Dendritic cell treated with granulocyte-macrophage colony-stimulating factor and Interleukin-4, amounts not matched to agents 40 ng/mL and 50 ng/mL, for 4 days (primary cell): ENCODE measurements at regions not wholly inside any gene's neighbourhood (a gene's known extent, or its start where the extent isn't known, plus 50 kb on each side); places are given as distances from the start of the nearest gene placed in this dataset.

Experiments
- H3K27ac Mint-ChIP-seq: one replicate; pipeline ENCODE4 v1.8.0; 2022; ENCODE audit warnings: mild to moderate bottlenecking, mixed read lengths
- H3K27me3 Mint-ChIP-seq: one replicate; pipeline ENCODE4 v1.8.0; 2022; ENCODE audit warnings: mild to moderate bottlenecking, mixed read lengths
- H3K36me3 Mint-ChIP-seq: one replicate; pipeline ENCODE4 v1.8.0; 2022; ENCODE audit warnings: low read depth, mixed read lengths
- H3K4me1 Mint-ChIP-seq: one replicate; pipeline ENCODE4 v1.8.0; 2022; ENCODE audit warnings: low read depth, mixed read lengths
- H3K4me3 Mint-ChIP-seq: one replicate; pipeline ENCODE4 v1.8.0; 2022; ENCODE audit warnings: mild to moderate bottlenecking, moderate library complexity, mixed read lengths
- H3K9me3 Mint-ChIP-seq: one replicate; pipeline ENCODE4 v1.8.0; 2022; ENCODE audit warnings: mixed read lengths
- intact Hi-C: fragments of 100-400 bp; cut with micrococcal nuclease; formaldehyde crosslinking; loops from one replicate; pipeline ENCODE4 v1.15.0; 2022

GRCh38 chr3:146796078-146796477 is 190.9 kb upstream of the PLSCR5 start:
- Mint-ChIP-seq H3K9me3 (peaks cover 9% of the 10 kb centered on the region), H3K27me3 (no peaks in the 10 kb centered on the region), H3K4me1 (no peaks in the 10 kb centered on the region), H3K36me3 (no peaks in the 10 kb centered on the region), H3K27ac (no peak overlapping the region), H3K4me3 (no peak overlapping the region)
- intact Hi-C loops, result no loop called here

GRCh38 chr3:146783446-146783845 is 178.3 kb upstream of the PLSCR5 start:
- Mint-ChIP-seq H3K9me3 (no peaks in the 10 kb centered on the region), H3K36me3 (no peaks in the 10 kb centered on the region), H3K27ac (no peak overlapping the region), H3K27me3 (no peaks in the 10 kb centered on the region), H3K4me1 (no peaks in the 10 kb centered on the region), H3K4me3 (no peak overlapping the region)
- intact Hi-C loops, result no loop called here

GRCh38 chr3:146781606-146782005 is 176.5 kb upstream of the PLSCR5 start:
- H3K36me3 Mint-ChIP-seq, result no peaks in the 10 kb centered on the region
- no peak overlapping the region for H3K27ac Mint-ChIP-seq
- no peak overlapping the region for H3K4me3 Mint-ChIP-seq
- no peaks in the 10 kb centered on the region for H3K27me3 Mint-ChIP-seq
- no peaks in the 10 kb centered on the region for H3K9me3 Mint-ChIP-seq
- intact Hi-C loops, result no loop called here
- no peaks in the 10 kb centered on the region for H3K4me1 Mint-ChIP-seq

- Mint-ChIP-seq H3K9me3 (no peaks in the 10 kb centered on the region), H3K4me3 (no peak overlapping the region), H3K4me1 (no peaks in the 10 kb centered on the region), H3K27me3 (no peaks in the 10 kb centered on the region), H3K36me3 (no peaks in the 10 kb centered on the region), H3K27ac (no peak overlapping the region)
- intact Hi-C loops, result no loop called here
Observed at GRCh38 chr3:146781059-146781458, 175.9 kb upstream of the PLSCR5 start.

GRCh38 chr3:146780251-146780650 is 175.1 kb upstream of the PLSCR5 start:
- H3K4me1 Mint-ChIP-seq, result no peaks in the 10 kb centered on the region
- no peaks in the 10 kb centered on the region for H3K9me3 Mint-ChIP-seq
- H3K27ac Mint-ChIP-seq, result no peak overlapping the region
- H3K4me3 Mint-ChIP-seq, result no peak overlapping the region
- intact Hi-C loops, result no loop called here
- H3K27me3 Mint-ChIP-seq, result no peaks in the 10 kb centered on the region
- H3K36me3 Mint-ChIP-seq, result no peaks in the 10 kb centered on the region

GRCh38 chr3:146777941-146778340 is 172.8 kb upstream of the PLSCR5 start:
- Mint-ChIP-seq H3K4me3 (no peak overlapping the region), H3K9me3 (peaks cover 11% of the 10 kb centered on the region), H3K4me1 (no peaks in the 10 kb centered on the region), H3K27me3 (no peaks in the 10 kb centered on the region), H3K27ac (no peak overlapping the region), H3K36me3 (no peaks in the 10 kb centered on the region)
- intact Hi-C loops, result no loop called here

- H3K27ac Mint-ChIP-seq, result no peak overlapping the region
- no peaks in the 10 kb centered on the region for H3K36me3 Mint-ChIP-seq
- H3K27me3 Mint-ChIP-seq, result no peaks in the 10 kb centered on the region
- intact Hi-C loops, result no loop called here
- H3K9me3 Mint-ChIP-seq, result peaks cover 17% of the 10 kb centered on the region
- no peak overlapping the region for H3K4me3 Mint-ChIP-seq
- no peaks in the 10 kb centered on the region for H3K4me1 Mint-ChIP-seq
Observed at GRCh38 chr3:146772211-146772743, 167.1 kb upstream of the PLSCR5 start.

- Mint-ChIP-seq H3K9me3 (peaks cover 17% of the 10 kb centered on the region), H3K4me3 (no peak overlapping the region), H3K4me1 (no peaks in the 10 kb centered on the region), H3K36me3 (no peaks in the 10 kb centered on the region), H3K27ac (no peak overlapping the region), H3K27me3 (no peaks in the 10 kb centered on the region)
- intact Hi-C loops, result no loop called here
Observed at GRCh38 chr3:146770881-146771280, 165.7 kb upstream of the PLSCR5 start.

GRCh38 chr3:146770301-146770700 is 165.2 kb upstream of the PLSCR5 start:
- Mint-ChIP-seq H3K9me3 (peaks cover 17% of the 10 kb centered on the region), H3K4me3 (no peak overlapping the region), H3K36me3 (no peaks in the 10 kb centered on the region), H3K27me3 (no peaks in the 10 kb centered on the region), H3K4me1 (no peaks in the 10 kb centered on the region), H3K27ac (no peak overlapping the region)
- intact Hi-C loops, result no loop called here

- intact Hi-C loops, result no loop called here
Observed at GRCh38 chr3:146757759-146758158, 152.6 kb upstream of the PLSCR5 start.

GRCh38 chr3:146750196-146750595 is 145.1 kb upstream of the PLSCR5 start:
- no peak overlapping the region for H3K27ac Mint-ChIP-seq
- peaks cover 32% of the 10 kb centered on the region for H3K9me3 Mint-ChIP-seq
- no peaks in the 10 kb centered on the region for H3K36me3 Mint-ChIP-seq
- H3K27me3 Mint-ChIP-seq, result no peaks in the 10 kb centered on the region
- no peak overlapping the region for H3K4me3 Mint-ChIP-seq
- intact Hi-C loops, result no loop called here
- no peaks in the 10 kb centered on the region for H3K4me1 Mint-ChIP-seq

More at GRCh38 chr3:146757759-146758158, 152.6 kb upstream of the PLSCR5 start:
- Mint-ChIP-seq H3K4me1 (no peaks in the 10 kb centered on the region), H3K4me3 (no peak overlapping the region), H3K36me3 (no peaks in the 10 kb centered on the region), H3K27me3 (no peaks in the 10 kb centered on the region), H3K27ac (no peak overlapping the region), H3K9me3 (peaks cover 15% of the 10 kb centered on the region)

- Mint-ChIP-seq H3K4me1 (no peaks in the 10 kb centered on the region), H3K4me3 (no peak overlapping the region), H3K27me3 (no peaks in the 10 kb centered on the region), H3K9me3 (peaks cover 27% of the 10 kb centered on the region), H3K27ac (no peak overlapping the region), H3K36me3 (no peaks in the 10 kb centered on the region)
- intact Hi-C loops, result no loop called here
Observed at GRCh38 chr3:146747928-146748327, 142.8 kb upstream of the PLSCR5 start.

- intact Hi-C loops, result no loop called here
- no peaks in the 10 kb centered on the region for H3K4me1 Mint-ChIP-seq
- H3K36me3 Mint-ChIP-seq, result no peaks in the 10 kb centered on the region
- peaks cover 24% of the 10 kb centered on the region for H3K9me3 Mint-ChIP-seq
- no peaks in the 10 kb centered on the region for H3K27me3 Mint-ChIP-seq
- H3K27ac Mint-ChIP-seq, result no peak overlapping the region
- H3K4me3 Mint-ChIP-seq, result no peak overlapping the region
Observed at GRCh38 chr3:146747051-146747450, 141.9 kb upstream of the PLSCR5 start.

GRCh38 chr3:146746190-146746589 is 141.0 kb upstream of the PLSCR5 start:
- H3K4me1 Mint-ChIP-seq, result no peaks in the 10 kb centered on the region
- no peak overlapping the region for H3K4me3 Mint-ChIP-seq
- H3K9me3 Mint-ChIP-seq, result peaks cover 15% of the 10 kb centered on the region
- no peak overlapping the region for H3K27ac Mint-ChIP-seq
- no peaks in the 10 kb centered on the region for H3K27me3 Mint-ChIP-seq
- H3K36me3 Mint-ChIP-seq, result no peaks in the 10 kb centered on the region
- intact Hi-C loops, result no loop called here

GRCh38 chr3:146739203-146739671 is 134.1 kb upstream of the PLSCR5 start:
- no peaks in the 10 kb centered on the region for H3K4me1 Mint-ChIP-seq
- H3K4me3 Mint-ChIP-seq, result no peak overlapping the region
- no peaks in the 10 kb centered on the region for H3K27me3 Mint-ChIP-seq
- H3K27ac Mint-ChIP-seq, result no peak overlapping the region
- intact Hi-C loops, result no loop called here
- peaks cover 19% of the 10 kb centered on the region for H3K9me3 Mint-ChIP-seq
- no peaks in the 10 kb centered on the region for H3K36me3 Mint-ChIP-seq
